B cell (primary cell): ENCODE measurements at regions not wholly inside any gene's neighbourhood (a gene's known extent, or its start where the extent isn't known, plus 50 kb on each side); places are given as distances from the start of the nearest gene placed in this dataset.

ENCODE experiments used
- ATAC-seq: fragments of 200-7000 bp; cut with Tn5 transposase; one replicate; pipeline ENCODE4 v1.10.0; 2021; ENCODE audit warnings: low read depth, mild to moderate bottlenecking, moderate number of reproducible peaks, moderate library complexity
- CTCF ChIA-PET: fragments of 350-600 bp; sonication (Branson Sonifier 250); formaldehyde crosslinking; loops from one replicate; lab custom pipeline; 2021; ENCODE audit warnings: antibody characterized with exemption, inconsistent platforms; lab: Charles Lee
- POLR2A ChIA-PET: fragments of 350-600 bp; sonication (Branson Sonifier 250); formaldehyde crosslinking; loops from one replicate; lab custom pipeline; 2021; ENCODE audit warnings: antibody characterized with exemption; lab: Charles Lee
- DNase-seq: peaks from one replicate; pipeline ENCODE4 v3.0.0; 2013
- H2AFZ ChIP-seq: 2 replicates; pipeline ENCODE4 v1.6.1; 2012; ENCODE audit warnings: mild to moderate bottlenecking, low read depth, low read length; ENCODE audit not compliant: insufficient read depth, poor library complexity, severe bottlenecking
- H3K27ac ChIP-seq, 2 donors: 1 replicate in 1 of 2; 2 replicates in 1 of 2; pipeline ENCODE4 v1.5.1; 2012 to 2013; ENCODE audit warnings: low read length in 2 of 2, mild to moderate bottlenecking in 2 of 2, moderate library complexity in 1 of 2
- H3K27me3 ChIP-seq, 4 experiments: fragments of 200-600 bp in 1 of 4; sonication (generic) in 1 of 4; replicated peaks in 1 of 4; 1 replicate in 2 of 4; 2 replicates in 2 of 4; pipeline versions ENCODE4 v1.6.1 to v1.7.0; 2013 to 2016; ENCODE audit warnings: low read length in 3 of 4, mild to moderate bottlenecking in 2 of 4, mixed read lengths in 1 of 4, moderate library complexity in 1 of 4; ENCODE audit not compliant: insufficient read depth in 4 of 4, control insufficient read depth in 3 of 4; ENCODE audit errors: control extremely low read depth in 1 of 4
- H3K36me3 ChIP-seq, 2 experiments: replicated peaks in 1 of 2; 1 replicate in 1 of 2; 2 replicates in 1 of 2; pipeline versions ENCODE4 v1.6.1 to v1.7.1; 2013; ENCODE audit warnings: low read length in 1 of 2; ENCODE audit not compliant: insufficient read depth in 2 of 2, control insufficient read depth in 1 of 2; ENCODE audit errors: control extremely low read depth in 1 of 2, extremely low read depth in 1 of 2
- H3K4me1 ChIP-seq, 2 donors: fragments of 200-600 bp in 1 of 2; sonication (generic) in 1 of 2; 1 replicate in 1 of 2; 2 replicates in 1 of 2; pipeline versions ENCODE4 v1.5.1 to v1.6.1; 2013 to 2017; ENCODE audit warnings: low read length in 2 of 2; ENCODE audit not compliant: control insufficient read depth in 2 of 2, insufficient read depth in 2 of 2
- H3K4me2 ChIP-seq: replicated peaks from 2 replicates; pipeline ENCODE3; 2012; ENCODE audit warnings: mild to moderate bottlenecking, low read depth, low read length; ENCODE audit not compliant: poor library complexity, severe bottlenecking
- H3K4me3 ChIP-seq, 5 experiments: fragments of 200-600 bp in 1 of 5; sonication (generic) in 1 of 5; 1 replicate in 3 of 5; 2 replicates in 2 of 5; pipeline versions ENCODE4 v1.5.1 to v1.7.0; 2011 to 2016; ENCODE audit warnings: low read length in 4 of 5, mild to moderate bottlenecking in 4 of 5, low read depth in 2 of 5, control low read depth in 1 of 5, moderate library complexity in 1 of 5; ENCODE audit not compliant: insufficient read depth in 1 of 5; ENCODE audit errors: control extremely low read depth in 1 of 5, extremely low read depth in 1 of 5
- H3K79me2 ChIP-seq: fragments of 200-600 bp; sonication (generic); one replicate; pipeline ENCODE4 v1.6.0; 2016; ENCODE audit warnings: low read length; ENCODE audit not compliant: control insufficient read depth, insufficient read depth
- H3K9ac ChIP-seq: fragments of 200-600 bp; sonication (generic); 2 replicates; pipeline ENCODE4 v1.6.1; 2017; ENCODE audit warnings: mild to moderate bottlenecking, low read length, moderate library complexity
- H3K9me3 ChIP-seq, 3 donors: one replicate each; pipeline versions ENCODE4 v1.6.1 to v1.7.1; 2013; ENCODE audit warnings: low read length in 2 of 3; ENCODE audit not compliant: control insufficient read depth in 2 of 3, insufficient read depth in 1 of 3; ENCODE audit errors: control extremely low read depth in 1 of 3
- H4K20me1 ChIP-seq: 2 replicates; pipeline ENCODE4 v1.6.0; 2012; ENCODE audit warnings: mild to moderate bottlenecking, low read length; ENCODE audit not compliant: insufficient read depth, control insufficient read depth, poor library complexity, severe bottlenecking
- H3K27ac Mint-ChIP-seq: one replicate; pipeline ENCODE4 v1.8.0; 2021; ENCODE audit warnings: mixed read lengths
- H3K27me3 Mint-ChIP-seq: one replicate; pipeline ENCODE4 v1.8.0; 2021; ENCODE audit warnings: mixed read lengths
- H3K4me1 Mint-ChIP-seq: one replicate; pipeline ENCODE4 v1.8.0; 2021; ENCODE audit warnings: mixed read lengths
- H3K4me3 Mint-ChIP-seq: one replicate; pipeline ENCODE4 v1.8.0; 2021; ENCODE audit warnings: mixed read lengths
- H3K9me3 Mint-ChIP-seq: one replicate; pipeline ENCODE4 v1.8.0; 2022; ENCODE audit warnings: mixed read lengths; ENCODE audit not compliant: insufficient read depth
- CTCF ChIP-seq: fragments of 200-600 bp; IDR thresholded peaks from one replicate; pipeline ENCODE4 v1.8.0; 2022; ENCODE audit warnings: antibody characterized with exemption, mild to moderate bottlenecking
- EZH2 ChIP-seq: IDR thresholded peaks from 2 replicates; pipeline ENCODE4 v1.6.1; 2012; ENCODE audit warnings: borderline replicate concordance, low read depth, mild to moderate bottlenecking, moderate library complexity, low read length; ENCODE audit not compliant: insufficient read depth, poor library complexity, severe bottlenecking
- WGBS: methylation state at CpG from one replicate; pipeline ENCODE4 v1.1.5; 2013; ENCODE audit warnings: missing lambda C conversion rate; ENCODE audit not compliant: insufficient coverage; 5-methylcytosine and 5-hydroxymethylcytosine counted together
- intact Hi-C: fragments of 100-400 bp; cut with micrococcal nuclease; formaldehyde crosslinking; loops from one replicate; pipeline ENCODE4 v1.10.0; 2022

GRCh38 chr9:7284517-7284916 is 515.1 kb downstream of the DMAC1 start:
- DNase-seq (no peak), ATAC-seq (no peak)
- Histone ChIP-seq H4K20me1 (no peaks in the 10 kb centered on the region), H3K4me2 (no peak overlapping the region), H3K9me3 (peaks cover 0 to 4% (median 0%) of the 10 kb centered on the region in 3 donors), H3K36me3 (no peaks in the 10 kb centered on the region), H3K4me1 (peaks cover 4 to 6% of the 10 kb centered on the region in 2 donors), H3K9ac (no peak overlapping the region), H2AFZ (no peak overlapping the region), H3K27ac (no peak overlapping the region), H3K4me3 (no peak overlapping the region), H3K27me3 (peaks cover 0 to 4% (median 0%) of the 10 kb centered on the region in 4 experiments), H3K79me2 (no peaks in the 10 kb centered on the region)
- ChIA-PET POLR2A (no interaction called here), CTCF (no interaction called here)
- Mint-ChIP-seq H3K4me1 (peaks cover 6% of the 10 kb centered on the region), H3K4me3 (no peak overlapping the region), H3K27ac (no peak overlapping the region), H3K9me3 (peaks cover 7% of the 10 kb centered on the region), H3K27me3 (peaks cover 5% of the 10 kb centered on the region)
- intact Hi-C loops, result no loop called here
- TF ChIP-seq CTCF, result no peak
- no peak for TF ChIP-seq EZH2
- 50% methylated on average over 1 of the region's 2 CpGs for WGBS

- Histone ChIP-seq H2AFZ (no peak overlapping the region), H4K20me1 (no peaks in the 10 kb centered on the region), H3K4me2 (no peak overlapping the region), H3K9me3 (peaks cover 0 to 4% (median 0%) of the 10 kb centered on the region in 3 donors), H3K27me3 (peaks cover 0 to 4% (median 0%) of the 10 kb centered on the region in 4 experiments), H3K36me3 (no peaks in the 10 kb centered on the region), H3K4me1 (peaks cover under 1 to 2% of the 10 kb centered on the region in 2 donors), H3K9ac (no peak overlapping the region), H3K79me2 (no peaks in the 10 kb centered on the region), H3K27ac (no peak overlapping the region), H3K4me3 (no peak overlapping the region)
- Mint-ChIP-seq H3K4me1 (peaks cover 2% of the 10 kb centered on the region), H3K4me3 (no peak overlapping the region), H3K27ac (no peak overlapping the region), H3K9me3 (peaks cover 7% of the 10 kb centered on the region), H3K27me3 (peaks cover 5% of the 10 kb centered on the region)
- DNase-seq, result no peak
- no peak for ATAC-seq
- TF ChIP-seq EZH2, result no peak
- WGBS, result no CpG with 5 or more reads among the region's 1 CpG
- CTCF ChIA-PET, result no interaction called here
- intact Hi-C loops, result no loop called here
- POLR2A ChIA-PET, result no interaction called here
Measured at GRCh38 chr9:7284117-7284516, 515.5 kb downstream of the DMAC1 start.
